ENCODE measurements at regions not wholly inside any gene's neighbourhood (a gene's known extent, or its start where the extent isn't known, plus 50 kb on each side); places are given as distances from the start of the nearest gene placed in this dataset.
A peak's percentile ranks its signal among the peaks of the same experiment; 100 is the strongest.

DNA sequence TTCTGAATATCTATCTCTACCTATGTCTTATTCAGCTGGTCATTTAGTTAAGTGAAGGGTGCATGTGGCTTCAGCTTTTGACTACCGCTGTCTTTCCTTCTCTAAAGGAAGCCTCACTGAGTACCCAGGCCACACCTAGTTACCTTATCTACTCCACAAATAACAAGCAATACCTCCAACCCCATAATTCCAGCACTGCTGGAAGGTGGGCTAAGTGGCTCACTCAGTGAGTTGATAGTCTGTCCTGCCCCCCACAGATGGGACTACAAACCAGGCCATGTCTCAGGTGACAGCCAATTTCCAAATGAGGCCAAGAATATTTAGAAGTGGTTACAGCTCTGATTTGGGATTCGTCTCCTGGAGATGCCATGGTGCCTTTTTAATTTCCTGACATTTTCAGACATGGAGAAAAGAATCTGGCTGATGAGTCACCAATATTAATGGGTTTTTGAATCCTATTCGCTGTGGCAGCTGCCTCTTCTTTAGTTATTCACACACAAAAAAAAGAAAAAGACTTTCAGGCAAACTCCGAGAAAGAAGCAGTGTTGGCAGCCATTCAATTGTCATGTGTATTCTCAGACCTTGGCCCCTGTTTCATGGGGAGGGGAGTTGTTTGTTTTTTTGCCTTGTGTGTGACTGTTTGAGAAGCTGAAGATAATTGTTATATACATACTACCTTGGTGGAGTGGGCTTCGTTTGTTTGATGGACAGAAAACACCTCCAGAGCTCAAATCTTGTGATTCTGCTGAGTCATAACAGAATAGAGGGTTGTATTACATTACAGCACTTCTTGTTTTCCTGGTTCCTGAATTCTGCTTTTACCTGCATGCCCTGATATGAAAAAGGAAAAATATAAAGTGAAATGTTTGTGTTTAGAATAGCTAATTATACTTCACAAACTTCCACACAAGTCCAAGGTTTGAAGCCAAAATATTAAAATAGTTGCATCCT is 64.2 kb downstream of the SCG2 start:
- CTCF ChIA-PET = no interaction called here
- POLR2A ChIA-PET = no interaction called here
- TF ChIP-seq ZNF384 (IDR thresholded peaks at IDR 0.05) (no peak), BHLHE40 (IDR thresholded peaks at IDR 0.05; ENCODE audit: borderline replicate concordance) (no peak), ARNT (IDR thresholded peaks at IDR 0.05) (no peak), FOXK2 (IDR thresholded peaks at IDR 0.05) (no peak), ELF4 (IDR thresholded peaks at IDR 0.05) (no peak), HDGF (IDR thresholded peaks at IDR 0.05; ENCODE audit: borderline replicate concordance) (no peak), FOXA1 (IDR thresholded peaks at IDR 0.05) (no peak), L3MBTL2 (conservative IDR thresholded peaks at IDR 0.05) (no peak), SP1 (IDR thresholded peaks at IDR 0.05) (no peak), CTBP1 (IDR thresholded peaks at IDR 0.05; ENCODE audit: borderline replicate concordance) (no peak)
- TF ChIP-seq, protein P1, sequence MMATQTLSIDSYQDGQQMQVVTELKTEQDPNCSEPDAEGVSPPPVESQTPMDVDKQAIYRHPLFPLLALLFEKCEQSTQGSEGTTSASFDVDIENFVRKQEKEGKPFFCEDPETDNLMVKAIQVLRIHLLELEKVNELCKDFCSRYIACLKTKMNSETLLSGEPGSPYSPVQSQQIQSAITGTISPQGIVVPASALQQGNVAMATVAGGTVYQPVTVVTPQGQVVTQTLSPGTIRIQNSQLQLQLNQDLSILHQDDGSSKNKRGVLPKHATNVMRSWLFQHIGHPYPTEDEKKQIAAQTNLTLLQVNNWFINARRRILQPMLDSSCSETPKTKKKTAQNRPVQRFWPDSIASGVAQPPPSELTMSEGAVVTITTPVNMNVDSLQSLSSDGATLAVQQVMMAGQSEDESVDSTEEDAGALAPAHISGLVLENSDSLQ (IDR thresholded peaks at IDR 0.05) = no peak
- no peak for DNase-seq (ENCODE audit: extremely low spot score)

DNA sequence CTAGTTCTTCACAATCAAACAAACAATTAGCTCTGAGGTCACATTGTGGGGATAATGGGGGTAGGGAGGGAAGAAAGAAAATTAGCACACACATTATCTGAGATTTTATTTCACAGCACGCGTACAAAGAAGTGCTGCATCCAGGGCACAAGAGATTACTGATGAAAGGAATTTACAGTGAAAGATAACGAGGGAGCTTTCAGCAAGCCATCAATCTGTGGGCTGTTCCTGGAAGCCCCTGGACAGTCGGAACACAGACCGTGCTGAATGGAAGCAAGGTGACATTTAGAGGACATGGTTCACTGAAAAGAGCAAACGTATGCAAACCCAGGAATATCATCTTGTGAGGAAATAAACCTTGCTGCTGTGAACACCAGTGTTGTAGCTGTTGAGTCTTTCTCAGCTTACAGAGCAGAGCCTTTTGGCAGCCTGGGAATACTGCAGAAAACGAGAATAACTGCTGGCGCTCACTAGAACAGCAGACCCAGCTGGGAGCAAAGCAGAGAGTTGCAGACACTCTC is 63.2 kb downstream of the SCG2 start:
- ChIA-PET CTCF (no interaction called here), POLR2A (no interaction called here)
- TF ChIP-seq, protein P1 (IDR thresholded peaks at IDR 0.05) = peak; percentile 63
- TF ChIP-seq SP1 (IDR thresholded peaks at IDR 0.05) = no peak
- peak; percentile 25 for DNase-seq (ENCODE audit: extremely low spot score)

GRCh38 chr2:223541546-223541945 is 60.6 kb downstream of the SCG2 start:
- CTCF ChIA-PET = no interaction called here
- TF ChIP-seq ARNT (IDR thresholded peaks at IDR 0.05) = no peak
- no peak for TF ChIP-seq LEF1 (IDR thresholded peaks at IDR 0.05; ENCODE audit: borderline replicate concordance)
- no peak for TF ChIP-seq SP1 (IDR thresholded peaks at IDR 0.05)
- TF ChIP-seq L3MBTL2 (conservative IDR thresholded peaks at IDR 0.05) = no peak
- no peak for TF ChIP-seq BHLHE40 (IDR thresholded peaks at IDR 0.05; ENCODE audit: borderline replicate concordance)
- no peak for TF ChIP-seq FOXK2 (IDR thresholded peaks at IDR 0.05)
- no peak for TF ChIP-seq ZNF384 (IDR thresholded peaks at IDR 0.05)
- no peak for TF ChIP-seq FOXM1 (IDR thresholded peaks at IDR 0.05; ENCODE audit: borderline replicate concordance)
- TF ChIP-seq TARDBP (IDR thresholded peaks at IDR 0.05) = no peak
- no peak for TF ChIP-seq NFRKB (IDR thresholded peaks at IDR 0.05)
- no peak for TF ChIP-seq ELF4 (IDR thresholded peaks at IDR 0.05)
- TF ChIP-seq, protein P1 (IDR thresholded peaks at IDR 0.05) = no peak
- no peak for TF ChIP-seq FOXA1 (IDR thresholded peaks at IDR 0.05)
- no peak for TF ChIP-seq HDGF (IDR thresholded peaks at IDR 0.05; ENCODE audit: borderline replicate concordance)
- no peak for TF ChIP-seq CTBP1 (IDR thresholded peaks at IDR 0.05; ENCODE audit: borderline replicate concordance)
- TF ChIP-seq SUZ12 (IDR thresholded peaks at IDR 0.05) = no peak
- DNase-seq (ENCODE audit: extremely low spot score) = no peak
- POLR2A ChIA-PET = no interaction called here

GRCh38 chr2:223542501-223542900 is 59.7 kb downstream of the SCG2 start:
- CTCF ChIA-PET = no interaction called here
- POLR2A ChIA-PET = no interaction called here
- no peak for DNase-seq (ENCODE audit: extremely low spot score)
- TF ChIP-seq FOXK2 (IDR thresholded peaks at IDR 0.05) = no peak
- TF ChIP-seq, protein P1 (IDR thresholded peaks at IDR 0.05) = no peak
- TF ChIP-seq SP1 (IDR thresholded peaks at IDR 0.05) = no peak
- no peak for TF ChIP-seq L3MBTL2 (conservative IDR thresholded peaks at IDR 0.05)
- TF ChIP-seq NFRKB (IDR thresholded peaks at IDR 0.05) = no peak

DNA sequence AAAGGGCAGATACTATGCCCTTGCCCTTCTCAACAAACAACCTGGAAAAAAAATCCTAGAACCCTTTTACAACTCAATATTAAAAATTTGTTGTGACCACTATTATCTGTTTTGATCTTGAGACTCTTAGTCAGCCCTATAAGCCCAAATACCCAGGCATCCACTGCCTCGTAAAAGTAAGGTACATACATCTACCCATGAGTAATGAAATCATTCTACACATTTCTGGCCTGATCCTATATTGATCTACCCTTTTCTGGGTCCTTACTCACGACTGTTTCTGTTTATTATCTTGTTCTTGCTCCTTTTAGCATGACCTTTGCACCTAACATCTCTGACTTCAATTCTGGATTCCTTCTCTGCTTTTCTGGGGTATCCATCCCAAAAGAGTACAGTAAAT is 56.8 kb downstream of the SCG2 start:
- no peak for DNase-seq (ENCODE audit: extremely low spot score)
- TF ChIP-seq FOXK2 (IDR thresholded peaks at IDR 0.05) = no peak
- TF ChIP-seq ZNF384 (IDR thresholded peaks at IDR 0.05) = no peak
- no peak for TF ChIP-seq SP1 (IDR thresholded peaks at IDR 0.05)
- CTCF ChIA-PET = no interaction called here
- POLR2A ChIA-PET = no interaction called here

DNA sequence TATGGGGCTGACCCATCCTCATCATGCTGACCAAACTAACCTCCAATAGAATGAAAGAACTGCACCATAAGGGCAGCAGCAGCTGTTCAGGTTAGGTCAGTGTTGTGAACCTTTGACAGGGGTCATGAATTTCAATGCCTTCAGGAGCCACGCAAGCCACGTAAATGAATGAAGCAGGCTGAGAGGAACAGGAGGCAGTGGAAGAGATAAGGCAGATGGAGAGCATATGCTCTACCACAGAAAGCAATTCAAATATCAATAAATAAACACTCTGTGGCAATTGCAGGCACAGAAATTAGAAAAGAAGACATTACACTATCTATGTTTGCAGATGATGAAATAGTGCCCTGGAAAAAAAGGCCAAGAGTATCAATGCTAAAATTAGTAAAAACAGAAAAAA is 56.3 kb downstream of the SCG2 start:
- CTCF ChIA-PET = no interaction called here

More for the DNA sequence above, 56.3 kb downstream of the SCG2 start:
- TF ChIP-seq SUZ12 (IDR thresholded peaks at IDR 0.05) = no peak
- no peak for TF ChIP-seq HDGF (IDR thresholded peaks at IDR 0.05; ENCODE audit: borderline replicate concordance)
- TF ChIP-seq FOXK2 (IDR thresholded peaks at IDR 0.05) = no peak
- no peak for TF ChIP-seq FOXM1 (IDR thresholded peaks at IDR 0.05; ENCODE audit: borderline replicate concordance)
- TF ChIP-seq FOXA1 (IDR thresholded peaks at IDR 0.05) = no peak
- no peak for TF ChIP-seq BHLHE40 (IDR thresholded peaks at IDR 0.05; ENCODE audit: borderline replicate concordance)
- TF ChIP-seq LEF1 (IDR thresholded peaks at IDR 0.05; ENCODE audit: borderline replicate concordance) = no peak
- POLR2A ChIA-PET = no interaction called here
- DNase-seq (ENCODE audit: extremely low spot score) = no peak

Measured in HEK293T (cell line).